ENCODE measurements at regions not wholly inside any gene's neighbourhood (a gene's known extent, or its start where the extent isn't known, plus 50 kb on each side); places are given as distances from the start of the nearest gene placed in this dataset.

DNA sequence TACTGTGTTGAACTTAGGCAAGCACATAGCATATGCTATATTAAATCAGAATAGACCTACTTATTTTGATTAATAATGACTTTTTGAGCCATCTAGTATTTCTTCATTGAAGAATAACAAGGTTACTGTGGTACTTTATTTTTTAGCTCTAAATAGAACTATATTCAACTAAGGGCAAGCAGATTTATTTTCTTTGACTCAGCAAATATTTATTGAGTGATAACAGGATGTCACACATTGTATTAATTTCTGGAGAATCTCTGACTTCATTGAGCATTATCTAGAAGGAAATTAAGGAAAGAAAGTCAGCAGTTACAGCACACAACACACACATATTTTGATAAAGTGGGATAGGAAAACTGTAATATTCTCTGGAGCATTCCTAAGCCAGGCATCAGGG is 407.4 kb downstream of the CD109 start:
- Histone ChIP-seq H3K4me3 (no peak overlapping the region), H3K9me3 (no peaks in the 10 kb centered on the region), H3K4me1 (no peaks in the 10 kb centered on the region), H3K27me3 (no peaks in the 10 kb centered on the region), H3K36me3 (no peaks in the 10 kb centered on the region), H3K27ac (no peak overlapping the region)
- no peak for TF ChIP-seq POLR2A (IDR thresholded peaks at IDR 0.05)
- no peak for TF ChIP-seq POLR2AphosphoS5 (IDR thresholded peaks at IDR 0.05)
- TF ChIP-seq EP300 (IDR thresholded peaks at IDR 0.05; ENCODE audit: low read depth), result no peak
- TF ChIP-seq, protein P1, sequence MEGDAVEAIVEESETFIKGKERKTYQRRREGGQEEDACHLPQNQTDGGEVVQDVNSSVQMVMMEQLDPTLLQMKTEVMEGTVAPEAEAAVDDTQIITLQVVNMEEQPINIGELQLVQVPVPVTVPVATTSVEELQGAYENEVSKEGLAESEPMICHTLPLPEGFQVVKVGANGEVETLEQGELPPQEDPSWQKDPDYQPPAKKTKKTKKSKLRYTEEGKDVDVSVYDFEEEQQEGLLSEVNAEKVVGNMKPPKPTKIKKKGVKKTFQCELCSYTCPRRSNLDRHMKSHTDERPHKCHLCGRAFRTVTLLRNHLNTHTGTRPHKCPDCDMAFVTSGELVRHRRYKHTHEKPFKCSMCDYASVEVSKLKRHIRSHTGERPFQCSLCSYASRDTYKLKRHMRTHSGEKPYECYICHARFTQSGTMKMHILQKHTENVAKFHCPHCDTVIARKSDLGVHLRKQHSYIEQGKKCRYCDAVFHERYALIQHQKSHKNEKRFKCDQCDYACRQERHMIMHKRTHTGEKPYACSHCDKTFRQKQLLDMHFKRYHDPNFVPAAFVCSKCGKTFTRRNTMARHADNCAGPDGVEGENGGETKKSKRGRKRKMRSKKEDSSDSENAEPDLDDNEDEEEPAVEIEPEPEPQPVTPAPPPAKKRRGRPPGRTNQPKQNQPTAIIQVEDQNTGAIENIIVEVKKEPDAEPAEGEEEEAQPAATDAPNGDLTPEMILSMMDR (IDR thresholded peaks at IDR 0.05), result no peak
- DNase-seq, result no peak
- intact Hi-C loops (cut with DNase I; ENCODE audit: low total_unique reads), result no loop called here
- in situ Hi-C loops (cut with MboI; ENCODE audit: low pct_ligation_motif_present in 1 of 4, low pct_unique_long_range_greater_than_20kb in 1 of 4, low sequenced_read_pairs in 3 of 4), result no loop called here

DNA sequence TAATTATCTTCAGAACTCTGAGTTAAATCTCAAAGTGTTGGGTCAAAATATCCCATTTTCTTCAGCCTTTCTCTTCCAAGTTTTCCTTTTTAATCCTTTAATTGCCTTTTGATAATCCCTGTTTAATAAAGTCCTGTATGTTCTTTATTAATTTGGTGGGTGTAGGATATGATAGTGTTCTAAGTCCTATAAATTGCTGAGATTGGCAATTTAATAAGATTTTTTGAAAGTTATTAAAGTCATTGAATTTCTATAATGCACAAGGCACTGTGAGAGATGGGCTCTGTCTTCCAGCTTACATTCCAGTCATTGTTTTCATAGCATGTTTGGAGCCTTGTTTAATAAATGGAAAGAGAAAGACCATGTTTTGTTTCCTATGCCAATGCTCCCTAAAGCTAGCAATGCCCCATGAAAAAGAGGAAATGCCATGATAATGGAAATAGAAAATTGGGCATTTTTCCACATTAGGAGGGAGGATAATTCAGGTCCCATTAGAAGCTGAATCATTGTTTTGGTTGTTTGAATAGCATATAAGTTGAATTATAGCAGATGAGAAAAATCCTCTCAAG is 404.8 kb downstream of the CD109 start:
- Histone ChIP-seq H3K27me3 (no peaks in the 10 kb centered on the region), H3K36me3 (no peaks in the 10 kb centered on the region), H3K4me1 (no peaks in the 10 kb centered on the region), H3K4me3 (no peak overlapping the region), H3K27ac (no peak overlapping the region), H3K9me3 (no peaks in the 10 kb centered on the region)
- in situ Hi-C loops (cut with MboI; ENCODE audit: low pct_ligation_motif_present in 1 of 4, low pct_unique_long_range_greater_than_20kb in 1 of 4, low sequenced_read_pairs in 3 of 4), result no loop called here
- DNase-seq, result no peak
- TF ChIP-seq EP300 (IDR thresholded peaks at IDR 0.05; ENCODE audit: low read depth) (no peak), POLR2A (IDR thresholded peaks at IDR 0.05) (no peak), POLR2AphosphoS5 (IDR thresholded peaks at IDR 0.05) (no peak)
- TF ChIP-seq, protein P1 (IDR thresholded peaks at IDR 0.05), result no peak
- intact Hi-C loops (cut with DNase I; ENCODE audit: low total_unique reads), result no loop called here

DNA sequence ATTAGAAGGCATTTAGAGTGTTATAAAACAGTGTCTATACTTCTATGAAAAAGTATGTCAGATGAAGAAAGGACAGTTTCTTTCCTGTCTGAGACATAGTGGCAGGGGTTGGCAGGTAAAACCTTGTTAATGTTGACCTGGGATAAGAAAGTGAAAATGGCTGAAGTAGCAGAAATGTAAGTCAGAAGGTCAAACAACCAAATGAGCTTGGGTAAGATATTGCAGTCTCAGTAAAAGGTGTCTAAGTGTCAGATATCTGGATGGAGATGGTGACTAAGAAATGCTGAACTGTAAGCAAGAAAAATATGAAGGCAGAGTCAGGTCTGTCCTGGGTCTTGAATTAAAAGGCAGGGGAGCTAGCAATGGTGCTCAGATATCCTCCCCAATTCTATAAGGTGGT is 400.3 kb downstream of the CD109 start:
- no peaks in the 10 kb centered on the region for H3K36me3 ChIP-seq
- peaks cover 0 to 2% (median 0%) of the 10 kb centered on the region in 4 donors for H3K4me1 ChIP-seq
- no peak overlapping the region for H3K27ac ChIP-seq
- in situ Hi-C loops (cut with MboI; ENCODE audit: low pct_ligation_motif_present in 1 of 4, low pct_unique_long_range_greater_than_20kb in 1 of 4, low sequenced_read_pairs in 3 of 4), result loop anchor here (10.0 to 25.0 kb wide), 2 partner anchors 1116 to 1118 kb away; partner anchors contain the start of gene COL12A1 (in 3 of the 4)
- no peak overlapping the region for H3K4me3 ChIP-seq
- H3K9me3 ChIP-seq, result no peaks in the 10 kb centered on the region
- intact Hi-C loops (cut with DNase I; ENCODE audit: low total_unique reads), result loop anchor here (10.0 kb wide), 1 partner anchor 1108 kb away; the partner anchor contains the start of gene COL12A1
- DNase-seq, result no peak
- no peak for TF ChIP-seq POLR2A (IDR thresholded peaks at IDR 0.05)
- TF ChIP-seq, protein P1 (IDR thresholded peaks at IDR 0.05), result no peak
- no peak for TF ChIP-seq EP300 (IDR thresholded peaks at IDR 0.05; ENCODE audit: low read depth)
- no peak for TF ChIP-seq POLR2AphosphoS5 (IDR thresholded peaks at IDR 0.05)
- no peaks in the 10 kb centered on the region for H3K27me3 ChIP-seq

DNA sequence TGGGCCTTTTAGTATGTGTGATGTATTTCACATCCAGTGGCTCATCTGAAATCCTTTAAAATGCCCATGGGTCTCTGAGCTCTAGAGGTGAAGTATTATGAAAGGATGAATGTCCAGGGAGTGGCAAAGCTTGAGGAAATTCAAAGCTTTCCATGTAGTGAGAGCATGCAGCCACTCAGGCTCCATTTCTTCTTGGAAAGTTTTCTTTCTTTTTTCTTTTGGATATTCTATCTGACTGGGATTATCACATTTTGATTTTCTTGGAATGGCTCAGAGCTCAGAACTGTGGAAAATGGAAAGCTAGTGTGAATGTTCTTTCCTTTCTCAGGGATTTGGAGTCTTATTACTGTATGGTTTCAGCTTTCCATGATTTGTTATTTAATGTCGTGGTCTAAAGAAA is 397.4 kb downstream of the CD109 start:
- intact Hi-C loops (cut with DNase I; ENCODE audit: low total_unique reads), result loop anchor here (10.0 kb wide), 1 partner anchor 1111 kb away; the partner anchor contains the start of gene COL12A1
- no peaks in the 10 kb centered on the region for H3K9me3 ChIP-seq
- in situ Hi-C loops (cut with MboI; ENCODE audit: low pct_ligation_motif_present in 1 of 4, low pct_unique_long_range_greater_than_20kb in 1 of 4, low sequenced_read_pairs in 3 of 4), result loop anchor here (10.0 to 25.0 kb wide), 2 partner anchors 1119 to 1121 kb away; partner anchors contain the start of gene COL12A1 (in 3 of the 4)
- H3K36me3 ChIP-seq, result no peaks in the 10 kb centered on the region
- H3K4me3 ChIP-seq, result no peak overlapping the region
- H3K27me3 ChIP-seq, result no peaks in the 10 kb centered on the region
- no peak overlapping the region for H3K27ac ChIP-seq
- H3K4me1 ChIP-seq, result peaks cover 0 to 4% (median 0%) of the 10 kb centered on the region in 4 donors
- no peak for DNase-seq
- 69 to 82% methylated on average over 1 of the region's 1 CpG for WGBS, 2 donors (ENCODE audit: low coverage in 1 of 2)
- TF ChIP-seq POLR2A (IDR thresholded peaks at IDR 0.05) (no peak), POLR2AphosphoS5 (IDR thresholded peaks at IDR 0.05) (no peak)
- TF ChIP-seq, protein P1 (IDR thresholded peaks at IDR 0.05), result no peak

Data from transverse colon (tissue), 4 donors.